CD1c-positive myeloid dendritic cell (primary cell): ENCODE measurements at regions not wholly inside any gene's neighbourhood (a gene's known extent, or its start where the extent isn't known, plus 50 kb on each side); places are given as distances from the start of the nearest gene placed in this dataset.

ENCODE experiments used
- DNase-seq: peaks from one replicate; pipeline ENCODE4 v3.0.0-alpha.2; 2016; ENCODE audit errors: extremely low spot score

- no peak for DNase-seq
Measured at GRCh38 chr4:79087071-79087470, 147.8 kb upstream of the PAQR3 start.

GRCh38 chr4:79083406-79084010 lies 144.3 kb upstream of the PAQR3 start:
- no peak for DNase-seq

GRCh38 chr4:79082997-79083396 lies 143.8 kb upstream of the PAQR3 start:
- DNase-seq, result no peak

GRCh38 chr4:79081973-79082372 lies 142.7 kb upstream of the PAQR3 start:
- no peak for DNase-seq

- no peak for DNase-seq
Measured at GRCh38 chr4:79078339-79078738, 139.1 kb upstream of the PAQR3 start.

- DNase-seq, result no peak
Measured at GRCh38 chr4:79074040-79074439, 134.8 kb upstream of the PAQR3 start.

DNA sequence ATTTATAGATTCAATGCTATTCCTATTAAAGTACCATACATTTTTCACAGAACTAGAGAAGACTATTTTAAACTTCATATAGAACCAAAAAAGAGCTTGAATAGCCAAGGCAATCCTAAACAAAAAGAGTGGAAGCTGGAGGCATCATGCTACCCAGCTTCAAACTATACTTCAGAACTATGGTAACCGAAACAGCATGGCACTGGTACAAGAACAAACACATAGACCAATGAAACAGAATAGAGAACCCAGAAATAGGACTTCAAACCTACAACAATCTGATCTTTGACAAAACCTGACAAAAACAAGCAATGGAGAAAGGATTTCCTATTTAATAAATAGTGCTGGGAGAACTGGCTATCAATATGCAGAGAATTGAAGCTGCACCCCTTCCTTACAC lies 134.2 kb upstream of the PAQR3 start:
- DNase-seq, result no peak

DNA sequence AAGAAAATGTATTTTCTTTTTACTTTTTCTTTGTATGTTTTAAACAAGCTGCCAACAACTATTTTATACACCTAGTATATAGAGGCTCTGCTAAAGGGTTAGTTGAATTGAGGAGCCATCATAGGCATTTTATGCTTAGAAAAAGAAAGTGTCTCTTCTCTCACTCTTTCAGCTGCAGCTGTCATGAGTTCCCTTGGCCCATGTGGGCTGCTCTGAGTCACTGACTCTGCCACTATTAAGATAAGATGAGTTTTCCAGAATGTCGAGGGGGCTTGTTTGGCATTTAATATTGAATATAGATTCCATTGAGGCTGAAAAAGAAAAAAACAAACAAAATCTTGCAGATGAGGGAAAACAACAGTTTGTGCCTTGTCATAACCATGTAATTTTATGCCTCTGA lies 126.0 kb upstream of the PAQR3 start:
- no peak for DNase-seq

DNA sequence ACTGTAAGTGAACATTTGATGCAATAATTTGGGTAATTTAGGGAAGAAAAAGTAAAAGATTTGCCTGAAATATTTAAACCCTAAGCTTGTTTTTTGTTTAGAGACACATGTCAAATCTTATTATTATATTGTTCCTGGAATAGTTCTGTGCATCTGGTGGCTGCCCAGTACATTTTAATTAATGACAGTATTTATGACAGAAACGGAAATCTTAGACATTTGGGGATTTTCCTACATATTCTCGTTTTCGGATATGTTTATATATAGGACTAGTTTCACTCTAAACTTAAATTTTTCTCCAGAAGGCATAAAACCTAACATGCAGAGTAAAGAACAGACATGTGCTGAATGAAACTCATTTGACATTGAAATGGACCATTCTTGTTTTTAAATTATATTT lies 125.6 kb upstream of the PAQR3 start:
- DNase-seq, result no peak

GRCh38 chr4:79059631-79060399 lies 120.6 kb upstream of the PAQR3 start:
- no peak for DNase-seq

DNA sequence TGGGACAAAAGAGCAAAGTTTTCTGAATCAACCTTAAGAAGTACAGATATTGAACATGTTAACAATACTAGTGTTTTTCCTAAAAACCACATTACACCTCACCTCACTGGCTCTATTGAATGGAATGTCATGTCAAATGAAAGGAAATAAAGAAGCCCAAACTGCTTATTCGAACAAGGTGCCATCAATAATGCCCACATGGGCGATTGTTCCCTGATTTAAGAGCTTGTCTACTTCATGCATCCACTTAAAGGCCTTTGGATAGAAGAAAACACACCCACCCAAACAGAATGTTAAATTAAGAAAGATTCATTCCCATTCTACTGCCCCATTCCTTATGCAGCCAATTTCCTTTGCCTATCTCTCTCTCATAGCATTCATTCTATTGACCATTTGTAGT lies 118.5 kb upstream of the PAQR3 start:
- no peak for DNase-seq

DNA sequence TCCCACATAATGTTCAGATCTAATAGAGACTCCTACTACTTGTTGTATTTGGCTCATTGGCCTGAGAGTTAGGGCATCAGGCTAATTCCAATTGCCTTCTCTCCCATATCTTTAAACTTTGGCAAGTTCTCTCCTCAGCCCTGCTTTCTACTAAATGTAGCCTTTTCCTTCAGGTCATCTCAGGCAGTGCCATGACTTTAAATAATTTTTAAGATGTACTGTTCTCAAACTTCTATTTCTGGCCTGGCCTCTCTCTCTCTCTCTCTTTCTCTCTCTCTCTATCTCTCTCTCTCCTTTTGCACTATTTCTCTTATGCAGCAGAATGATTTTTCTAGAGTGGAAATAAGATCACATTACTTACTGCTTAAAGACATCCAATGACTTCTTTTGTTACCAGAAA lies 114.5 kb upstream of the PAQR3 start:
- no peak for DNase-seq

DNA sequence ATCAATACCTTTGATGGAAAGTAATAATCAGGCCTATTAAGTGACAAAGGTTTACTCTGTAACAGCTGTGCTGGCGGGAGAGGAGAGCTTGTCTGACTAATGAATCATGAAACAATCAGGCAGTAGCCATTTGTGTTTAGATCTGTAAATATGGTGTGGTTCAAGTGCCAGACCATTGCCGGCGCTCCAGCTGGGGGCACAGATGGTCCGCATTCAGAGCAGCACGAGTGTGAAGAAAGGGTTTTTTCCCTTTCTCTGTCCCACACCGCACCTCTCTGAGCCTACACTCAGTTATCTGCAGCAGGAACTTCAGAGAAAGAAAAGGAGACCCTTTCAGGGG lies 111.3 kb upstream of the PAQR3 start:
- DNase-seq, result no peak

- no peak for DNase-seq
Measured at GRCh38 chr4:79049840-79050540, 110.8 kb upstream of the PAQR3 start.

DNA sequence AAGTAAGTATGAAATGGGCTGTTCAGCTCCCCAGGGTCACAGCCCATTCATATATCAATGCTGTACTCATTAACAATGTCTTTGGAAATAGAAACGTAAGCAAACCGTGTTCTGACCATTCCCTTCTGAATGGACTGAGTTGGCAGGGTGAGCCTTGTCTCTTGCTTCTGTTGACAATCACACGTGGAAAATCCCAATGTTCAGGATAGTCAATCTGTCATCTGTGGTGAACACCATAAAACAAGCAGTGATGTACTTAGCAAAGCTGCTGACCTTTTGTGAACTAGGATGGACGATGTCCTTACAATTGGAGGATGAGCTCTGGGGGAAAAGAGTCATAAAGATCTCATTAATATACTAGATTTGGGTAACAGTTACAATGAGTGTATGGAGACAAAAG lies 109.6 kb upstream of the PAQR3 start:
- no peak for DNase-seq

GRCh38 chr4:79047316-79047715 lies 108.1 kb upstream of the PAQR3 start:
- no peak for DNase-seq

- no peak for DNase-seq
Measured at GRCh38 chr4:79046016-79046592, 106.9 kb upstream of the PAQR3 start.

GRCh38 chr4:79044141-79044659 lies 105.0 kb upstream of the PAQR3 start:
- no peak for DNase-seq

- no peak for DNase-seq
Measured at GRCh38 chr4:79043138-79043537, 103.9 kb upstream of the PAQR3 start.

- no peak for DNase-seq
Measured at GRCh38 chr4:79042079-79042674, 102.9 kb upstream of the PAQR3 start.

- no peak for DNase-seq
Measured at GRCh38 chr4:79034544-79034943, 95.3 kb upstream of the PAQR3 start.

DNA sequence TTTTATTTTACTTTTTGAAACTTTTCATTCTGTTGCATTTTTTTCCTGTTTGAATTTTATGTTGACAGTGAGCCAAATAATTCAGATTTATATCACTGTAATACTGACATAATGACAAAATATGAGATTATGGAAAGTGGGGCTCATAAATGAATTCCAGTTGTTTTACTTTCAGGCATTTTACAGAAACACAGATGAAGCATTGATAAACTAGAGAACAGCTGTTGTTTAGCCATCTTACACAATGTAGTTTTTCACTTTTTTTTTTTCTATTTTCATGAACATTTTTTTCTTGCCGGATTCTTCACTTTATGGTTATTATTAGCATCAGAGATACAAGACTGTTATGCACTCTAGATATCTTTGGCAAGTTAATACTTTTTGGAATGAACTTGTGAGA lies 91.7 kb upstream of the PAQR3 start:
- DNase-seq, result no peak
